Fibroblast of villous mesenchyme (primary cell): ENCODE measurements at regions not wholly inside any gene's neighbourhood (a gene's known extent, or its start where the extent isn't known, plus 50 kb on each side); places are given as distances from the start of the nearest gene placed in this dataset.
"Not testable (repeated sequence)": the region's sequence is repeated elsewhere in the genome, so short reads cannot be mapped to it uniquely, and the experiment has no call there.

ENCODE experiments used
- DNase-seq: peaks from one replicate; pipeline ENCODE4 v3.0.0-alpha.2; 2010; ENCODE audit warnings: low read depth
- H3K4me3 ChIP-seq: 2 replicates; pipeline ENCODE4 v1.5.1; 2011; ENCODE audit warnings: low read depth, mild to moderate bottlenecking, low read length
- TF ChIP-seq, protein P1 (sequence below): IDR thresholded peaks from 2 replicates; pipeline ENCODE4 v1.5.1; 2012; ENCODE audit warnings: low read depth, mild to moderate bottlenecking, low read length; ENCODE audit not compliant: insufficient read depth

DNA sequence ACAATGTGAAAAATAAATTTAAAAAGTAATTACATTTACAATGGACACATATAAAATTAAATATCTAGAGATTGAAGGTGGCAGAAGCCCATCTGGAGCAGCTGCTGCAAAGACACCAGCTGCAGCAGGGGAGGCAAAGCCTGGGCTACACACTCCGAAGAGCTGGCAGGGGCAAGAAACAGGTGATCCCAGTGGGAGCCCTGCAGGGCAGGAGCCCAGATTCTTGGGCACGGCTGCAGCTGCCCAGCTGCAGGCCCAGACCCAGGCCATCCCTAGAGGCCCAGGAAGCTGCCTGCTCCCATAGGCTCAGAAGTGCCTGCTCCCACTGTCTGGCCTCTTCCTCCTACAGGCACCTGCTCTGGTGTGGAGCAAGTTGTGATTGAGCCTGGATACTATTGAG is 1547.9 kb upstream of the SPRY2 start:
- TF ChIP-seq, protein P1, sequence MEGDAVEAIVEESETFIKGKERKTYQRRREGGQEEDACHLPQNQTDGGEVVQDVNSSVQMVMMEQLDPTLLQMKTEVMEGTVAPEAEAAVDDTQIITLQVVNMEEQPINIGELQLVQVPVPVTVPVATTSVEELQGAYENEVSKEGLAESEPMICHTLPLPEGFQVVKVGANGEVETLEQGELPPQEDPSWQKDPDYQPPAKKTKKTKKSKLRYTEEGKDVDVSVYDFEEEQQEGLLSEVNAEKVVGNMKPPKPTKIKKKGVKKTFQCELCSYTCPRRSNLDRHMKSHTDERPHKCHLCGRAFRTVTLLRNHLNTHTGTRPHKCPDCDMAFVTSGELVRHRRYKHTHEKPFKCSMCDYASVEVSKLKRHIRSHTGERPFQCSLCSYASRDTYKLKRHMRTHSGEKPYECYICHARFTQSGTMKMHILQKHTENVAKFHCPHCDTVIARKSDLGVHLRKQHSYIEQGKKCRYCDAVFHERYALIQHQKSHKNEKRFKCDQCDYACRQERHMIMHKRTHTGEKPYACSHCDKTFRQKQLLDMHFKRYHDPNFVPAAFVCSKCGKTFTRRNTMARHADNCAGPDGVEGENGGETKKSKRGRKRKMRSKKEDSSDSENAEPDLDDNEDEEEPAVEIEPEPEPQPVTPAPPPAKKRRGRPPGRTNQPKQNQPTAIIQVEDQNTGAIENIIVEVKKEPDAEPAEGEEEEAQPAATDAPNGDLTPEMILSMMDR, result no peak
- no peak overlapping the region for H3K4me3 ChIP-seq
- DNase-seq, result no peak

DNA sequence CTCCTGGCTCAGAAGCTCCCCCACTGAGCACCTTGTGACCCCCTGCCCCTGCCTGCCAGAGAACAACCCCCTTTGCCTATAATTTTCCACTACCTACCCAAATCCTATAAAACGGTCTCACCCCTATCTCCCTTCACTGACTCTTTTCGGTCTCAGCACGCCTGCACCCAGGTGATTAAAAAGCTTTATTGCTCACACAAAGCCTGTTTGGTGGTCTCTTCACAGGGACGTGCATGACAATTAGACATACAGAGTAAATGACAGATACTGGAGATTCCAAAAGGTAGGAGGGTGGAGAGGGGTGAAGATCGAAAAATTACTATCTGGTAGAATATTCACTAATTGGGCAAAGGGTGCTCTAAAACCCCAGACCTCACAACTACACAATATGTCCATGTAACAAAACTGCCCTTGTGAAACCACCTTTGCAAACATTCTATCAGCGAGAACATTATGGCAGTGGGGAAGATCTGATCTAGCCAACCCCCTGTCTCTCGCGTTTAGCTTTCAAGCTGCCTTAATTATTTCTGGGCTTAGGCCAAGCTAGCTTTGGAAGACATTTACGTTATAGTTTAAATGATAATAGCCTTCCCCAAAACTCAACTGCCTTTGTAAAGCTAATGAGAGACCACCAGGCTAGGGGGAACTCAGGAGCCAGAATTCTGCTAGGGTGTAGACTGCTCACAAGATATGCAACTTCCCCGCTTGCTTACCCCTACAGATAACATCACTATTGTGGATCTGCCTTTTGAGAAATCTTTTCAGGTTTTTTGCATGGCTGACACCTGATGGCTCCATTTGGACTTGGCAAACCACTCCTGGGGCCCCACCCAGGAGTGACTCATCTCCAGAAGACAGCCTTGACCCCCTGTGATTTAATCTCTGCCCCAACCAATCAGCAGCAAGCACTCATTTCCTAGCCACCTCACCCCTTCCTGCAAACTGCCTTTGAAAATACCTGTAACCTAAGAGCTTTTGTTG is 1534.0 kb upstream of the SPRY2 start:
- DNase-seq, result no peak
- H3K4me3 ChIP-seq, result no peak overlapping the region
- TF ChIP-seq, protein P1, result no peak

DNA sequence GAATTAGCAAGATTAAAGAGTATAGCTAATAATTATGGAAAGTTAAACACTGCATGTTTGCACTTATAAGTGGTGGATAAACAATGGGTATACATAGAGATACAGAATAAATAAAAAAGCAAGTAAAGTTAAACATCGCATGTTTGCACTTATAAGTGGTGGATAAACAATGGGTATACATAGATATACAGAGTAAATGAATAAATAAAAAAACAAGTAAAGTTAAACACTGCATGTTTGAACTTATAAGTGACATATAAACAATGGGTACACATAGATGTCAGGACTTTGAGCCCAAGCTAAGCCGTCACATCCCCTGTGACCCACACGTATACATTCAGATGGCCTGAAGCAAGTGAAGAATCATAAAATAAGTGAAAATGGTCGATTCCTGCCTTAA is 1533.3 kb upstream of the SPRY2 start:
- no peak for DNase-seq
- TF ChIP-seq, protein P1, result no peak
- H3K4me3 ChIP-seq, result no peak overlapping the region

DNA sequence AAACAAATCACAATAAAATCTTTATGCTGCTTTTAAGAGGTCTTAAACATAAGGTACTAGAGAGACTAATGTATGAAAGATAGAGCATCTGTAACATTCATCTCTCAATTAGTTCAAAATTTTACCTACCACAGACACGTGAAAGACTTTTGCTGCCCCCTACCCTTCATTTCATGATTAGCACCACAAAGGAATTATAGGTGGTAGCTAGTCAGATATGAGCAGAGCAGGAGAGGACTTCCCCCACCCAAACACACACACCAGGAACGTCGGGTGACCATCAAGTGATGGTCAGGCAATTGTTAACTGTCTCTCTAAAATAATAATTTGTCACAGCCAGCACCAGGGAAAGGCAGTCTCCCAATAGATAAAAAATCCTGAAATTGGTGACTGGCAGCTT is 1531.7 kb upstream of the SPRY2 start:
- no peak for DNase-seq
- no peak overlapping the region for H3K4me3 ChIP-seq
- TF ChIP-seq, protein P1, result no peak

DNA sequence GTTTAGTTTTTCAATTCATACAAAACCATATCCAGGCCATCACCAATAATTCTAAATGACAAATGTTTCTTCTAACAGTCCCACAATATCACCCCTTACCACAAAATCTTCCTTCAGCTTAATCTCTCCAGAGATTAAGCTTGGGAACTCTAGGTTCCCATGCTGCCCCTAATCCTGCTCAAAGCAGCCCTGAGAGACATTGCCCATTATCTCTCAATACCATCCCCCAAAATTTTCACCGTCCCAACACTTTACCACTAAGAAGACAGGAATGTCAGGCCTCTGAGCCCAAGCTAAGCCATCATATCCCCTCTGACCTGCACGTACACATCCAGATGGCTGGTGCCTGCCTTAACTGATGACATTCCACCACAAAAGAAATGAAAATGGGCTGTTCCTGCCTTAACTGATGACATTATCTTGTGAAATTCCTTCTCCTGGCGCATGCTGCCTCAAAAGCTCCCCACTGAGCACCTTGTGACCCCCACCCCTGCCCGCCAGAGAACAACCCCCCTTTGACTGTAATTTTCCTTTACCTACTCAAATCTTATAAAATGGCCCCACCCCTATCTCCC is 1530.9 kb upstream of the SPRY2 start:
- not testable (repeated sequence) for H3K4me3 ChIP-seq, DNase-seq

DNA sequence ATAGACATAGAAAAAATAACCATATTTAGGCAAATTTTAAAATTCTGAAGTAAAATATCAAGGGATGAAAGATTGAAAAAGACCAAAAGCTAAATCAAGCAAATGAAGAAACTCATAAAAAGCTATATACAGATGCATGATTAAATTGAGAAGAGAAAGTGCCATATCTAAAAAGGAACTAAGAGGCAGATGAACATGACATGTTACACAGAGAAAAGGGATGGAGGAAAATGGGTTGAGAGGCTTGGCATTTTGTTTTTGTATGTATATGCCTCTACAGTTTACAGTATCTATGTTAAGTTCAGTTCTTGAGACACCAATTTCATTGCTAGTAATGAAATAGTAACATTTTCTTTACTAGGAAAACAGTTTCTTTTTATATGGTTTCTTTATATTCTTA is 1507.4 kb upstream of the SPRY2 start:
- no peak for DNase-seq
- TF ChIP-seq, protein P1, result no peak
- H3K4me3 ChIP-seq, result no peak overlapping the region

DNA sequence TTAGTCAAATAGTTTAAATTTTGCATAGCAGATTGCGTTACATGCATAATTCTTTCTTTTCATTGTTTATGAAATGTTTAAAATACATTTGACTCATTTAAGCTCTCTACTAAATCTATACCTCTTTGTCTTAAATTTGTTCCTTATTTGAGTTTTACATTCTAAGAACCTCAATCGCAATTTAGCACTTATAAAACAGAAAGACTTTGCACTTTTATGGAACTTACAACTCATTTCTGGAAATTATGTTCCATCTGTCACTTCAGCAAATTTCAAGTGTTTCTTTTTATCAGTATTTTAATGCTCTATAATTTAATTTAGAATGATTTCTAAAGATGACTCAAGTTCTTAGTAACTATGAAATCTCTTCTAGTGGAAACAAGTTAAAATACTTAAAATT is 1505.8 kb upstream of the SPRY2 start:
- no peak overlapping the region for H3K4me3 ChIP-seq
- TF ChIP-seq, protein P1, result no peak
- DNase-seq, result no peak
